Erythroblast (primary cell): ENCODE measurements at regions not wholly inside any gene's neighbourhood (a gene's known extent, or its start where the extent isn't known, plus 50 kb on each side); places are given as distances from the start of the nearest gene placed in this dataset.

Experiments used
- GATA1 ChIP-seq: IDR thresholded peaks from 2 replicates; pipeline ENCODE4 v1.6.1; 2011; ENCODE audit warnings: low read depth, mild to moderate bottlenecking, control low read depth, low read length, moderate library complexity
- POLR2A ChIP-seq: IDR thresholded peaks from 2 replicates; pipeline ENCODE4 v1.6.1; 2011; ENCODE audit warnings: mild to moderate bottlenecking, low read length

DNA sequence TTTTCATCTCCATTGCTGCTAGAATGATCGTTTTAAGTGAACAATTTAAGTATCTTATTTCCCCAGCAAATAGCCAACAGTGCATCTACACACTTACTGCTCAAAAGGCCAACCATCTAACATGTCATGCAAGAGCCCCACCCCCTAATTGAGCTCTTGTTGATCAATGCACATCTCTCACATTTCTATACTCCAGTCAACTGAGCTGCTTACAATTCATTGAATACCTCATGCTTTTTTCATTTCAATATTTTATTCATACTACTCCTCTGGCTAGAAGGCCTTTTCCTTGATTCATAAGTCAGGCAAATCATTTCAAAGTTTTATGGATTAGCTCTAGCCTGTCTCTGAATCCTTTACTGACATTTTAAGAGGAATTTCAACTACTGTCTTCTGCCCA is 79.0 kb upstream of the WDR17 start:
- no peak for TF ChIP-seq POLR2A
- TF ChIP-seq GATA1, result no peak
